Activated B cell treated with CpG ODN at 0.5 μM for 24 hours (primary cell): ENCODE measurements at regions not wholly inside any gene's neighbourhood (a gene's known extent, or its start where the extent isn't known, plus 50 kb on each side); places are given as distances from the start of the nearest gene placed in this dataset.
"Not testable (repeated sequence)": the region's sequence is repeated elsewhere in the genome, so short reads cannot be mapped to it uniquely, and the experiment has no call there.

Experiments
- ATAC-seq: fragments of 200-7000 bp; cut with Tn5 transposase; one replicate; pipeline ENCODE4 v1.10.0; 2021; ENCODE audit warnings: low read depth, mild to moderate bottlenecking, moderate library complexity
- CTCF ChIA-PET: fragments of 350-600 bp; sonication (Branson Sonifier 250); formaldehyde crosslinking; loops from one replicate; lab custom pipeline; 2021; ENCODE audit warnings: antibody characterized with exemption; lab: Charles Lee
- POLR2A ChIA-PET: fragments of 350-600 bp; sonication (Branson Sonifier 250); formaldehyde crosslinking; loops from one replicate; lab custom pipeline; 2021; ENCODE audit warnings: antibody characterized with exemption; lab: Charles Lee
- DNase-seq: peaks from one replicate; pipeline ENCODE4 v3.0.0; 2022
- H3K27ac Mint-ChIP-seq: one replicate; pipeline ENCODE4 v1.8.0; 2020; ENCODE audit warnings: mixed read lengths
- H3K27me3 Mint-ChIP-seq: one replicate; pipeline ENCODE4 v1.8.0; 2021; ENCODE audit warnings: mixed read lengths
- H3K36me3 Mint-ChIP-seq: one replicate; pipeline ENCODE4 v1.8.0; 2021; ENCODE audit warnings: low read depth, mixed read lengths
- H3K4me1 Mint-ChIP-seq: one replicate; pipeline ENCODE4 v1.8.0; 2021; ENCODE audit warnings: mixed read lengths
- H3K4me3 Mint-ChIP-seq: one replicate; pipeline ENCODE4 v1.8.0; 2020; ENCODE audit warnings: mild to moderate bottlenecking, mixed read lengths
- H3K9me3 Mint-ChIP-seq: one replicate; pipeline ENCODE4 v1.8.0; 2020; ENCODE audit warnings: mixed read lengths
- intact Hi-C: fragments of 100-400 bp; cut with micrococcal nuclease; formaldehyde crosslinking; loops from one replicate; pipeline ENCODE4 v1.15.1; 2024
- TF ChIP-seq, protein P1 (sequence below): fragments of 200-600 bp; IDR thresholded peaks from one replicate; pipeline ENCODE4 v1.8.0; 2022; ENCODE audit warnings: antibody characterized with exemption, mild to moderate bottlenecking

DNA sequence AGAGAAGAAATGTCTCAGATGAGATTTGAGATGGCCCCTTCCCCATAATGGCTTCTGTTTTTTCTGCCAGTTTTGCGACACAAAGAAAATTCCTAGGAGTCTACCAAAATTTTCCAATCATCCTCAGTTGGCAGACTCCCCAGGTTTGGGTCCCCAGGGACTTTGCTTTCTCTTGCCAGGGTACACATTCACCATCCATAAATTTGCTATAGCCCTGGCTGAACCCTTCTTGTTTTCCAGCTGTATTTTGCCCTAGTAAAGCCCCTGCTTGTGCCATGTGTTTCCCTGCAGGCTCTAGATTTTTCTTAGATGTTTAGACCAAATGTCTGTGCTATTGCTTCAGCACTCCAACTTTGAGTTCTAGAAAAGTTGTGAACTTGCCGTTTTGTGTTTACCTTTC is 283.2 kb downstream of the ANXA1 start:
- TF ChIP-seq, protein P1, sequence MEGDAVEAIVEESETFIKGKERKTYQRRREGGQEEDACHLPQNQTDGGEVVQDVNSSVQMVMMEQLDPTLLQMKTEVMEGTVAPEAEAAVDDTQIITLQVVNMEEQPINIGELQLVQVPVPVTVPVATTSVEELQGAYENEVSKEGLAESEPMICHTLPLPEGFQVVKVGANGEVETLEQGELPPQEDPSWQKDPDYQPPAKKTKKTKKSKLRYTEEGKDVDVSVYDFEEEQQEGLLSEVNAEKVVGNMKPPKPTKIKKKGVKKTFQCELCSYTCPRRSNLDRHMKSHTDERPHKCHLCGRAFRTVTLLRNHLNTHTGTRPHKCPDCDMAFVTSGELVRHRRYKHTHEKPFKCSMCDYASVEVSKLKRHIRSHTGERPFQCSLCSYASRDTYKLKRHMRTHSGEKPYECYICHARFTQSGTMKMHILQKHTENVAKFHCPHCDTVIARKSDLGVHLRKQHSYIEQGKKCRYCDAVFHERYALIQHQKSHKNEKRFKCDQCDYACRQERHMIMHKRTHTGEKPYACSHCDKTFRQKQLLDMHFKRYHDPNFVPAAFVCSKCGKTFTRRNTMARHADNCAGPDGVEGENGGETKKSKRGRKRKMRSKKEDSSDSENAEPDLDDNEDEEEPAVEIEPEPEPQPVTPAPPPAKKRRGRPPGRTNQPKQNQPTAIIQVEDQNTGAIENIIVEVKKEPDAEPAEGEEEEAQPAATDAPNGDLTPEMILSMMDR, result no peak
- intact Hi-C loops, result no loop called here
- POLR2A ChIA-PET, result no interaction called here

DNA sequence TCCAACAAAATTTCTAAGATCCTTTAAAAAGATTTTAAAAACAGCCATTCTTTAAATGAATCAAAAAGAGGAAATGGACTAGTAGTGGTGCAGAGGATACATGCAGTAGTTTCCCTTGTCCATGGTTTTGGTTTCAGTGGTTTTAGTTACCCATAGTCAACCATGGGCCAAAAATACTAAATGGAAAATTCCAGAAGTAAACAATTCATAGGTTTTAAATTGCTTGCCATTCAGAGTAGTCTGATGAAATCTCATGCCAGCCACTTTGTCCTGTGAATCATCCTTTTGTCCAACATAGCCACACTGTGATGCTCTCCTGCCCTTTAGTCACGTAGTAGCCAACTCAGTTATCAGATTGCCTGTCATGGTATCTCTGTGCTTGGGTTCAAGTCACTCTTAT is 286.1 kb downstream of the ANXA1 start:
- TF ChIP-seq, protein P1, result no peak
- Mint-ChIP-seq H3K27ac (no peak overlapping the region), H3K27me3 (no peaks in the 10 kb centered on the region), H3K4me3 (no peak overlapping the region), H3K9me3 (peaks cover 2% of the 10 kb centered on the region), H3K4me1 (no peaks in the 10 kb centered on the region), H3K36me3 (no peaks in the 10 kb centered on the region)
- no peak for ATAC-seq
- DNase-seq, result no peak
- ChIA-PET POLR2A (no interaction called here), CTCF (no interaction called here)
- intact Hi-C loops, result no loop called here

More for the DNA sequence above, 283.2 kb downstream of the ANXA1 start:
- Mint-ChIP-seq H3K27ac (no peak overlapping the region), H3K36me3 (no peaks in the 10 kb centered on the region), H3K4me3 (no peak overlapping the region), H3K9me3 (peaks cover 2% of the 10 kb centered on the region), H3K27me3 (no peaks in the 10 kb centered on the region), H3K4me1 (no peaks in the 10 kb centered on the region)
- DNase-seq (no peak), ATAC-seq (no peak)
- CTCF ChIA-PET, result no interaction called here

GRCh38 chr9:73439839-73440238 is 288.2 kb downstream of the ANXA1 start:
- DNase-seq, H3K9me3 Mint-ChIP-seq, CTCF ChIA-PET, H3K36me3 Mint-ChIP-seq, ATAC-seq, H3K27me3 Mint-ChIP-seq, POLR2A ChIA-PET, intact Hi-C loops, H3K27ac Mint-ChIP-seq, H3K4me1 Mint-ChIP-seq, H3K4me3 Mint-ChIP-seq: not testable (repeated sequence)

DNA sequence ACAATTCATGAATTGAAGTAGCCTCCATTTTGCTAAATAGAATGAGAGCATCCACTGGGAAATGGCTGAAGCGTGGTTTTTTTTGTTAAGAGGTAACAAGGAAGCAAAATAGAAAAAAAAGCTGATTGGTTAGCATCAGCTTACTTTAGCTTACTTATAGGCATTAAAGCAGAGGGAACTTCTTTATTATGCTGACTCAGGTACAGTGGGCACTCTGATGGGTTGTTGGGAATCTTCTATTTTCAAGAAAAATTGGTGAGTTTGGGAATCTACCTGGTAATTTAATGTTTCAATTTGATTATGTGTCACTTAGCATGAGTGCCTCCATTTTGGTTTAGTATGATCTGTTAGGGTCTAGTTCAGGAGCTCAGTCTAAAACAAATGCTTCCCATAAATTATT is 289.6 kb downstream of the ANXA1 start:
- ATAC-seq (no peak), DNase-seq (no peak)
- no peak overlapping the region for H3K27ac Mint-ChIP-seq
- intact Hi-C loops, result no loop called here
- TF ChIP-seq, protein P1, result no peak
- no peaks in the 10 kb centered on the region for H3K27me3 Mint-ChIP-seq
- H3K4me3 Mint-ChIP-seq, result no peak overlapping the region
- no peaks in the 10 kb centered on the region for H3K36me3 Mint-ChIP-seq
- peaks cover 5% of the 10 kb centered on the region for H3K9me3 Mint-ChIP-seq
- no peaks in the 10 kb centered on the region for H3K4me1 Mint-ChIP-seq
- ChIA-PET POLR2A (no interaction called here), CTCF (no interaction called here)

DNA sequence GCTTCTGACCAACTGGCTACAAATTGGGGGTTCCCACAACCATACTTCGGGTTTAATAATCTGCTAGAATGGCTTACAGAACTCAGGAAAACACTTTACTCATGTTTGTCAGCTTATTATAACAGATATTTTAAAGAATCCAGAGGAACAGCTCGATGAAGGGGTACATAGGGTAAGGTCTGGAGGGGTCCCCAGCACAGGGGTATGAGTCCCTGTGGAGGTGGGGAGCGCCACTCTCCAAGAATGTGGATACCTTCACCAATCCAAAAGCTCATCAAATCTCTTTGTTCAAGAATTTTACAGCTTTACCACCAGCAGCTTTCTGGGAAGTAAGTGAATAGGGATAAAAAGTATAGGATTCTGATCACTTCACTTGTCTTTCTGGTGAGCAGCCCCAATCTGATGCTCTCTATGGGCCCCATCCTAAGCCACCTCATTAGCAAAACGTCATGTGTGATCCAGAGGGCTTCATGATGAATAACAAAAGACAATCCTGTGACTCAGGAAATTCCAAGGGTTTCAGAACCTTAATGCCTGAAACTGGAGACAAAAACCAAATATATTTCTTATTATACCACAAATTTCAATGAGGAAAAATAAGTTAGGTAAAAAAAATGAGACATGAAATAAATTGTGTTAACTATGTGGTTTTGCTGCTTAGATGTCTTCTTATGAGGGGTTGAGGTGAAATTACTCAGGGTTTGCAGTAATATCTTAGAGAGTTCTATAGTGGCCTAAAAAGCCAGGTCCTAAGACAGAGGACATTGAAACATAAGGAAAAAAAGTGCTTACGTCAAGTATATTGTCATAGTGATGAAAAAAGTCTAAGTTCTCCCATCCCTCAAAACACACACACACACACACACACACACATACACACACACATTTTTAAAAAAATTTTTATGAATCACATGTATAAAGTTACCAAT is 290.5 kb downstream of the ANXA1 start:
- Mint-ChIP-seq H3K27ac (no peak overlapping the region), H3K36me3 (no peaks in the 10 kb centered on the region), H3K4me3 (no peak overlapping the region), H3K4me1 (no peaks in the 10 kb centered on the region), H3K9me3 (peaks cover 5% of the 10 kb centered on the region), H3K27me3 (no peaks in the 10 kb centered on the region)
- DNase-seq, result no peak
- no peak for ATAC-seq
- ChIA-PET CTCF (no interaction called here), POLR2A (no interaction called here)
- intact Hi-C loops, result no loop called here
- TF ChIP-seq, protein P1, result no peak
